Stimulated activated CD4-positive, alpha-beta T cell treated with anti-CD3 and anti-CD28 coated beads, Interleukin-2, amount 100 ng/mL, for 4 hours (primary cell): ENCODE measurements at regions not wholly inside any gene's neighbourhood (a gene's known extent, or its start where the extent isn't known, plus 50 kb on each side); places are given as distances from the start of the nearest gene placed in this dataset.
"Not testable (repeated sequence)": the region's sequence is repeated elsewhere in the genome, so short reads cannot be mapped to it uniquely, and the experiment has no call there.

Experiments
- DNase-seq: peaks from one replicate; pipeline ENCODE4 v3.0.0-alpha.2; 2020; ENCODE audit warnings: low read depth

- no peak for DNase-seq
These were observed 70.0 kb downstream of the LMO4 start for GRCh38 chr1:87398641-87399040.

GRCh38 chr1:87399264-87399663, 70.6 kb downstream of the LMO4 start:
- DNase-seq: no peak

DNA sequence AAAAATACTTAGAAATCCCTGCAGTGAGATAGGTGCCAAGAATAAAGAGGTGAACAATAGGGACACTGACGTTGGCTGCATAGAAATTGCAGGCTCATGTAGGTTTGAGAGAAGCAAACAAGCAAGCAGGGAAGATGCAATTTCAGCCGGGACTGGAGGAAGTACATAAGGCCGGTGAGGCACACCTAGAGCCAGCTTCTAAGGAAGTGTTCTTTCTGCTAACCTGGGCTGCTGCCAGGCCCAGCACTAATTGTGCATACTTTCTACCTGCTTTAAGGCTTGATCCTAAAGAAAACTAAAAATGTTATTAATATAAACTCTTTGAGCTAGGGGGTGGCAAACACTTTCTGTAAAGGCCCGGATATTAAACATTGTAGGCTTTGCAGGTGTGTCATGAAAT, 71.0 kb downstream of the LMO4 start:
- DNase-seq: no peak

GRCh38 chr1:87400813-87401212, 72.1 kb downstream of the LMO4 start:
- DNase-seq: no peak

DNA sequence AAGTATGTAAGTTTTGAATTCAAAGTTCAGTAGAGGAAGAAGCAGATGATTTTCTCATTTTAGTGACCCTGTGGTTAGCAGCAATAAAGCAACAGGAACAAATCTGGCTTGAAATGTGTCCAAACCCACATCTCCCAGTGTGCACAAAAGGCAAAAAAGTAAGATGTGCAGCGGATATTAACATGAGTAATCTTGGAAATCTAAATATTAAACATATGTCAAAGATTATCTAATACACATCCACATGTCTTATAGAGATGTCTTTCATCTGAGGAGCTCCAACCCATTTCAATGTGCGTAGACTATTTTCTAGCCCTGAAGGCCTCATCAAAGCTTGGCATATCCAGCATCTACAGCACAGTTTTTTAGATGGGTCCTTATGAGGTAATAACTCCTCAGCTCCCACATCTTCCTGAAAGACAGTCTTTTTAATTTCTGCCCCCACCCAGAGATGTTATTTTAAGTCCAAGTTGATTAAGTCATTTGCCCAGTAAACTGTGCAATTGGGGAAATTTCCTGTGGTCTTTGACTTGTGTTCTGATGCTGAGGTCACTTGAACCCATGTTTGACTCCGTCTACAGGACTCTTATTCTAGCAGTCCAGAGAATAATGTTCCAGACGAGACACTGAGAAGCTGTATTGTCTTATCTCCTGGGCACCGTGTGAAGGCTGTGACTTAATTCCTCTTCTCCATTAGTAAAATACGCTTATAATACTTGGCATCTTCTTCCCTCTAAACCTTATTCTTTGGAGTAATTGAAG, 73.7 kb downstream of the LMO4 start:
- no peak for DNase-seq

GRCh38 chr1:87403061-87403820, 74.6 kb downstream of the LMO4 start:
- DNase-seq: no peak

- no peak for DNase-seq
These were observed 75.6 kb downstream of the LMO4 start for GRCh38 chr1:87404296-87404695.

DNA sequence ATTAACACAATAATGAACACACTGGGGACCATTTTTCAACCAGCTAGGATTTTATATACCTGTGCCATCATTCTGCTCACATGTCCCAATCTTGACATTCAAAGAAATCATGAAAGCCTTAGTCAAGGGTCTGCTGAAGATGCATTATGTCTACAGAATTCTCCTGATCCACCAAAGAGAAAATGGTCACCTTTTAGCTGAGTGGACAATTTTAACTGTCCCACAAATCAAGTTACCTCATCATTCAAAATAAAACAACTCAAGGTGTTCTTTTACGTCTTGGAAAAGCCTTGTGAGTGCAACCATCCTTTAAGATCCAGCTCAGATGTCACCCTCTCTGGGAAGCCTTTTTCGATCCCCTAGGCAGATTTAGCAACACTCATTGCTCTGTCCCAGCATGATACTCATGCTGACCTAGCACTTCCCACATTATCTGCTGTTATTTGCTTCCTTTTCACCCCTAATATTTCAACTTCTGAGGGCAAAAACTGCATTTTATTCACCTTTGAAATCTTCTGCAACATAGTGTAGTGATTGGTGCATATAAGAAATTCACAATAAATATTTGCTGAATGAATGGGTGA, 80.1 kb downstream of the LMO4 start:
- DNase-seq: no peak

GRCh38 chr1:87410776-87411480, 82.2 kb downstream of the LMO4 start:
- DNase-seq: no peak

GRCh38 chr1:87413846-87414245, 85.2 kb downstream of the LMO4 start:
- not testable (repeated sequence) for DNase-seq

DNA sequence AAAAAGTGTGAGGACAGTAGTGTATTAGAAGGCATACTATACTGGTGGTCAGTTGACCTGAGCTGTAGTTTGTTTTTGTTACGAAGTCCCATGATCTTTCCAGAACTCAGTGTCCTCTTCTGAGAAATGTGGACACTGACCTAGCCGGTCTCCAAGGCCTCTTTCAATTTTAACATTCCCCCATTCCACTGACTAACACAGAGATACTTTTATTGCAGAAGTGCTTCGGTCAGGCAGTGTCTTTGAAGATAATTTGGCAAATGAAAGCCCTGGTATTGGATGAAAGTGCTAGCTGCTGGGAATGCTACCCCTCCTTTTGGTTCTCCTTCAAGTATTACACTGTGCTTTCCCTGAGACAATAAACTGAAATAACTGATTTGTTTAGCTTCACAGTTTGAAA, 89.4 kb downstream of the LMO4 start:
- no peak for DNase-seq

DNA sequence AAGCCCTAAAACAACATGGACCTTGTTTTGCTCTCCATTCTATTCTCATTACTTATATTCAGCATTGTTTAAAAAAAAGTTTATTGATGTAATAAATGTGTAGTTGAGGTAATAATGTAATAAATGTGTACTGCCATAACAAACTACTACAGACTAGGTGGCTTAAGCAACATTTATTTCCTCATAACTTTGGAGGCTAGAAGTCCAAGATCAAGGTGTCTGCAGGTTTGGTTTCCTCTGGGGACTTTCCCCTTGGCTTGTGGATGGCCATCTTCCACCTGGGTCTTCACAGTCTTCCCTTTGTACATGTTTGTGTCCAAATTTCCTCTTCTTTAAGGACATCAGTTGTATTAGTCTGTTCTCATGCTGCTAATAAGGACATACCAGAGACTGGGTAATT, 93.1 kb downstream of the LMO4 start:
- no peak for DNase-seq

- DNase-seq: no peak
These were observed 95.9 kb downstream of the LMO4 start for GRCh38 chr1:87424541-87424940.

GRCh38 chr1:87426463-87427249, 98.0 kb downstream of the LMO4 start:
- no peak for DNase-seq

GRCh38 chr1:87428367-87428766, 99.7 kb downstream of the LMO4 start:
- DNase-seq: no peak

DNA sequence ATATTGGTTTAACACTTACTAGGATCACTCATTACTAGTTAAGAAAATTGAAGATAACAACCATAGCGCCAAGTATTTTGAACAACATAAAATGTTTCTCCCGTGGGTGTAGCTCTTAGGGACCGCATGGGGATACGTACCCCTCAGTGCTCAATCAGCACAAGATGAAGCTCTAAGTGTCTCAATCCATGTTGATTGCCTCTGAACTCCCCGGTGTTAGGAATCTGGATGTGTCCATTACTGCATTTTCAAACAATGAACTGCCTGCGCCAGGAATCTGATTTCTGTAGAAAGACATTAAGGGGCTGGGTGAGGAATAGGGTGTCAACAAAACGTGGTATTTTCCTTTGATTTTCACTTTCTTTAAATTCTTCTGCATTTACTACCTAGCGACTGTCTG, 100.2 kb downstream of the LMO4 start:
- DNase-seq: no peak

DNA sequence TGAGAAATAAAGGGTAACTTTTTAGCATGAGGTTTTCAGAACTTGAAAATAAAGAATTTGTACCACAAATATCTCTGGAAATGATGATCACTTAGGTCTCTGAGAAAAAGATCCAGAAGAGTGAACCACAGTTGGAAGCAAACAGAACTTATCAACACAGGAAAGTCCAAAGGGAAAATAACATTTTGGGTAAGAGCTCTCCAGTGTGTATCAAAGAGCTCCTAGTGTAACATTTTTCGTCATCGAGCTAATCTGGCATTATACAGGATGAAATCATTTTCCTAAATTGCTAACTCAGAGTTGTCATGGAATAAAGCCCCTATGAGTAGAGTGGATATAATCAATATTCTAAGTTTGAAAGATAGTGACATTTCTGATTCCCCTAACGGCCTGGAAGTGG, 104.0 kb downstream of the LMO4 start:
- DNase-seq: no peak

- not testable (repeated sequence) for DNase-seq
These were observed 104.4 kb downstream of the LMO4 start for GRCh38 chr1:87433101-87433500.

DNA sequence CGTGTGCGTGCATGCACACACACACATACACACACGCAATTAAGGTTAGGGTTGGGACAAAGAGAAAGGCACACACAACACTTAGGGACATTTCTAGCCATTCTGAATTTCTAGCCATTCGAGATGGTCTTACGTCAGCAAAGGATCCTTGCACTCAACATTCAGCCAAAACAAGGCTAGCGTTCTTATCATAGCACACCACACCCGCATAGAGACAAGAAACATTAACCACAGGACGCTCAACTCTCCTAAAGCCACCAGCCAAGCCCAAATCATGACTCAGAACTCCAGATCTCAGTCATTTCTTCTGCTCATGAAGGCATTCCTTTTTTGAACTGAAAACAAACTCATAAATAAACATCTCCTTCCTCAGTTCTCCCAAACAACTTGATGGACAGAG, 106.8 kb downstream of the LMO4 start:
- no peak for DNase-seq

DNA sequence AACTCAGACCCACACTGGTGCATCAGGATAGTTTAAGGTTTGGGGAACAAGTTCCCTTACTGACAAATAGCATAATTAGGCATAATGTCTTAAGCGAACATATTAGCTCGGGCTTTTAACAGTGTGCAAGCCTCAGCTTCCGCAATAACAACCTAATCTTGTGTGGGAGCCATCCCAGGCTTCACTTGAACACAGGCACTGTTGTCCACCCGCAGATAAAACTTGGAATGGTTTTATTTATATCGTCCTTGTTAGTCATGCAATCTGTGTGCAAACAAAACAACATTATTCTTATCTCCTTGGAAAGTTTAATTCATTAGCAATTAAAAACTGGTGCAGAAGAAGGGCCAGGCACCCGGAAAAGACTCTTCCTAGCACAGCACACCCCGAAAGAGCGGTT, 107.4 kb downstream of the LMO4 start:
- DNase-seq: not testable (repeated sequence)

DNA sequence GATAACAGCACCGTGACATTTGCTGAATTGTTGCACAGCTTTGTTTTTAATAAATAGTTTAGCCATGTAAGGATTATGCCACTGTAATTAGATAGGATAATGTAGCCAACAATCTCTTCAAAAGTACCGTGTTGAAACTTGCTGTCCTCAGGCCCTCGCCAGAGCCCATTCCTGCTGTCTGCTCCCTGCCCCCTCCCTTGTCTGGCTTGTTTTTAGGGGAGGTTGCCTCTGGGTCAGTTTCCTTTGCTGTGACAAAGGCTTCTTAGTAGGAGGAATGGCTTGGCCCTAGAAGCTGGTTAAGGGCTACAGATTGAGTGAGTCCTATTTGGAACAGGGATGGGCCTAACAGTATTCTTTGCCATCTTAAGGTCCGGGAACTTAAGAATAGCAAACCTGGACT, 107.9 kb downstream of the LMO4 start:
- no peak for DNase-seq
